ENCODE measurements at regions not wholly inside any gene's neighbourhood (a gene's known extent, or its start where the extent isn't known, plus 50 kb on each side); places are given as distances from the start of the nearest gene placed in this dataset.

- no peak for DNase-seq
- no peak for TF ChIP-seq GATA1 (IDR thresholded peaks at IDR 0.05; ENCODE audit: low read depth, low read length)
- no peak for TF ChIP-seq POLR2A (IDR thresholded peaks at IDR 0.05; ENCODE audit: low read length)
These were observed 677.8 kb upstream of the POU3F2 start for GRCh38 chr6:98156580-98156979.

- no peak for DNase-seq
- no peak for TF ChIP-seq POLR2A (IDR thresholded peaks at IDR 0.05; ENCODE audit: low read length)
- no peak for TF ChIP-seq GATA1 (IDR thresholded peaks at IDR 0.05; ENCODE audit: low read depth, low read length)
These were observed 654.8 kb upstream of the POU3F2 start for GRCh38 chr6:98179606-98180005.

GRCh38 chr6:98200084-98200483, 634.3 kb upstream of the POU3F2 start:
- no peak for DNase-seq
- TF ChIP-seq POLR2A (IDR thresholded peaks at IDR 0.05; ENCODE audit: low read length) (no peak), GATA1 (IDR thresholded peaks at IDR 0.05; ENCODE audit: low read depth, low read length) (no peak)

DNA sequence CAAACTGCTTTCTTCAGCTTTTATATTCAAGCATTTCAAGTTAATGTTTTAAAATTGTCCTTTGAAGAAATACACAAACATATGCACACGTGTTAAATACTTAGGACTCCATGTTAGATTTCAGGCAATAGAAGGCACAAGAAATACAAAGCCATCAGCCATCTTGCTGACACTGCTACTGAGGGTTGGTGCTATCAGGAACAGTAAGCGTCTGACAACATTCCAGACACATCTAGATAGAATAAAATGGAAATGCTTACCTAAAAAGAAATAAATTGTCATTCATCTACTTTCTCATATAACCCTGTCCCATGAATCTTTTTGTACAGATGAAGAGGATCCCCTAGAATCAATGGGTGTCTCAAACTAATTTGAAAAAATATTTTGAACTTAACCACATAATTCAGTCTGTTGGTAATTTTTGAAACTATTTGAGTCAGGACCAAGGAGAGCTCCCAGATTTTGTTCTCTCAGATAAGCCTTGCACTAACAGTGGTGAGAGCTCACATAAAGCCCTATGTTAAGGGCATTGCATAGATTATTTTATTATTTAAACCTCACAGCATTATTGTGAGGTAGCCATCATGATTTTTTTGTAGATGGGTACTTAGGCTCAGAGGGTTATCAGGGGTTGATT, 631.1 kb upstream of the POU3F2 start:
- TF ChIP-seq GATA1 (IDR thresholded peaks at IDR 0.05; ENCODE audit: low read depth, low read length), result no peak
- TF ChIP-seq POLR2A (IDR thresholded peaks at IDR 0.05; ENCODE audit: low read length), result no peak
- peak in 1 of 2 experiments; percentile 2 for DNase-seq

DNA sequence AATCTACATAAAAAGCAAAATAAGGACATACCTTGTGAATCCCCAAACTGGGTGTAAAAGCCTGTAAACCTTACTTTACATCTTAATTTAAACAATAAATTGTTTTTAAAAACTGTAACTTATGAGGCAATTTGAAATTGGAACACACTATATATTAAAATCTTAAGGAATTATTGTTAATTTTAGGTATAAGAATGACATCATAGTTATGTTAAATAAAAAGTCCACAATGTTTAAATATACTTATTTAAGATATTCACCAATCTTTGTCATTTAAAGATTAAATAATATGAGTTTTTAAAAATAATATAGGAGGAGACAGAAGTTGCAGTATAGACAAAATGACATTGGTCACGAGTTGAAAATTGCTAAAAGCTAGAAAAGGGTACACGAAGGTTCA, 621.9 kb upstream of the POU3F2 start:
- TF ChIP-seq GATA1 (IDR thresholded peaks at IDR 0.05; ENCODE audit: low read depth, low read length) (no peak), POLR2A (IDR thresholded peaks at IDR 0.05; ENCODE audit: low read length) (no peak)
- DNase-seq, result no peak

DNA sequence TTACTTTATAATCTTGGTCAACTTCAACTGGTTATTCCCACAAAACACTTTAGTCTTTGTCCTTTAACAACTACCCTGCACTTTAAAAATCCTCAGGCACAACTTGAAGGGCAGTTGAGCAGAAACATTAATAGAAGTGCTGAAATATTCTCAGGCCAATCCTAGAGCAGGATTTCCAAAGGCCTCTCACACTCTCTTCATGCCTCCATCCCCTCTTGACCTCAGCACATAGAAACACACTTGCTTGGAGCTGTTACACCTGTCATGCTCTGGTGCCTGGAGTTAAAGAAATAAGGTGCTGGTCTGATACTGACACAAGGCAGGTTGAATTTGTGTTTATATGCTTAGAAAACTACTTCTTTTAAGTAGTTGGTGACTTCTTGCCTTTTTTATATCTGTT, 618.8 kb upstream of the POU3F2 start:
- TF ChIP-seq POLR2A (IDR thresholded peaks at IDR 0.05; ENCODE audit: low read length), result no peak
- TF ChIP-seq GATA1 (IDR thresholded peaks at IDR 0.05; ENCODE audit: low read depth, low read length), result no peak
- no peak for DNase-seq

DNA sequence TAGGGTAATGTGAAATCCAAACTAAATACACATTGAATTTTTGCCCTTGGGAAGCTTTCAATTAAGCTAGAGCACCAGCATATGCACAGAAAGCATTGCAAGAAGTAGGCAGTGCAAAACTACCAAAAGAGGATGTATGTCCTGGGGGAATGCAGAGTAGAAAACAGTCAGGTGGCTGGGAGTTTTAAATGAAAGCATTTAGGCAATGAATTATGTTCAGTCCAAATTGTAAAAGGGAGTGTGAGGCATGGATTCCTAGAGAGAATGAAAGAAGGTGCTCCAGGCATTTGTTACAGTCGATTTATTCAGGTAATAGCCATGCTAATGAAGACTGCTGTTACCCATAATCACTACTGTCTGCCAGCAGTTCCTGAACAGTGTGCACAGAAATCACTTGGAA, 604.1 kb upstream of the POU3F2 start:
- DNase-seq, result no peak
- TF ChIP-seq POLR2A (IDR thresholded peaks at IDR 0.05; ENCODE audit: low read length), result no peak
- TF ChIP-seq GATA1 (IDR thresholded peaks at IDR 0.05; ENCODE audit: low read depth, low read length), result no peak

- DNase-seq, result no peak
- TF ChIP-seq GATA1 (IDR thresholded peaks at IDR 0.05; ENCODE audit: low read depth, low read length) (no peak), POLR2A (IDR thresholded peaks at IDR 0.05; ENCODE audit: low read length) (no peak)
These were observed 595.3 kb upstream of the POU3F2 start for GRCh38 chr6:98239057-98239456.

DNA sequence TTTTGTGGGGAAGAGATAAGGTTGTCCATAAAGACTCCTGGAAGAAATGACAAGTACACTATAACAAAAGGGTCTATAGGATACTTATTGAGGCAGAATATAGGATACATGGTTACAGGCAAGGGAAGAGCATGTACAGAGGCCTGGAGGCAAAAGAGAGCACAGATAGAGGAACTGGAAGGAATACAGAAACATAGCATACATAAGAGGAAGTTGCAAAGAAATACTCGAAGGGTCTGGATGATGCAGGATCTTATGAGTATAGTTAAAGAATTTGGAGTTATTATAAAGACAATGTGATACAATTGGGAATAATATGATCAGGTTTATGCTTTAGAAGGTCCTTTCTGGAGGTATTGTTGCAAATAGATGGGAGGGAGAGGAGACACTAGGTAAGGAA, 592.7 kb upstream of the POU3F2 start:
- TF ChIP-seq GATA1 (IDR thresholded peaks at IDR 0.05; ENCODE audit: low read depth, low read length), result no peak
- no peak for TF ChIP-seq POLR2A (IDR thresholded peaks at IDR 0.05; ENCODE audit: low read length)
- no peak for DNase-seq

DNA sequence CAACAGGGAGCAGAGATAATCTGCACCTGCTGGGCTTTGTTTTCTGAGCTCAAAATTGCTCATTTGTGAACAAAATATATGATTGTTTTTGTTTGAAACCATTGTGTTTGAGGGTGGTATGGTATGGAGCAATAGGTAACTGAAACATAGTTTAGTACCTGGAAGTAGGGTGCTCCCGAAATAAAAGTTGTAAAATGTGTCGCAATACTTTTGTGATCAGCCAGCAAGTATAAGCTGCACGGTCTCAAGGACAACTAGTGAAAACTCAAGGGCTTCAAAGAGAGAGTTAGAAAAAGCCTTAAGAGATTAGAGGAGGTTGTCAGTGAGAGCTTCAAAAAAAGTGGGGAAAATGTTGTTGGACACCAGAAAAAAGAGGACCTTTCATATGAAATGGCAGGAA, 579.8 kb upstream of the POU3F2 start:
- TF ChIP-seq POLR2A (IDR thresholded peaks at IDR 0.05; ENCODE audit: low read length) (no peak), GATA1 (IDR thresholded peaks at IDR 0.05; ENCODE audit: low read depth, low read length) (no peak)
- DNase-seq, result no peak

- DNase-seq, result no peak
- TF ChIP-seq GATA1 (IDR thresholded peaks at IDR 0.05; ENCODE audit: low read depth, low read length) (no peak), POLR2A (IDR thresholded peaks at IDR 0.05; ENCODE audit: low read length) (no peak)
These were observed 574.0 kb upstream of the POU3F2 start for GRCh38 chr6:98260382-98260781.

- no peak for DNase-seq
- no peak for TF ChIP-seq POLR2A (IDR thresholded peaks at IDR 0.05; ENCODE audit: low read length)
- TF ChIP-seq GATA1 (IDR thresholded peaks at IDR 0.05; ENCODE audit: low read depth, low read length), result no peak
These were observed 562.3 kb upstream of the POU3F2 start for GRCh38 chr6:98272060-98272459.

DNA sequence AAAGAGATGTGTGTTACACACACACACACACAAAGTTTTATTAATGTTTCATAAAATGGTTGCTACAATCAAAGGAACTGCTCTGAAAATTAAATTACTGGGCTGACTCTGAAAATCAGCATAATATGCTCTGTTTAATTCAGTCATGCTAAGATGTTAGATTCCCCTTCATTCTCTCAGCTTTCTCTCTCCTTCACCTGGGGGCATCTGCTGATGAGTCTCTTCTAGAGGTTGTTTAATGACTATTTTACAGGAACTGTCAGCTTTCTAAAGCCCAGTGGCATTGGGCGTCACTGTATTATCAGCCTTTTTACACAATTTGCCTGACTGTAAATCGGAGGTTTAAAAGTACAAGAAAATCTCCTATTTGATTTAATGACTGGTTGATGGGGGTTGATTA, 559.7 kb upstream of the POU3F2 start:
- no peak for TF ChIP-seq GATA1 (IDR thresholded peaks at IDR 0.05; ENCODE audit: low read depth, low read length)
- no peak for TF ChIP-seq POLR2A (IDR thresholded peaks at IDR 0.05; ENCODE audit: low read length)
- no peak for DNase-seq

DNA sequence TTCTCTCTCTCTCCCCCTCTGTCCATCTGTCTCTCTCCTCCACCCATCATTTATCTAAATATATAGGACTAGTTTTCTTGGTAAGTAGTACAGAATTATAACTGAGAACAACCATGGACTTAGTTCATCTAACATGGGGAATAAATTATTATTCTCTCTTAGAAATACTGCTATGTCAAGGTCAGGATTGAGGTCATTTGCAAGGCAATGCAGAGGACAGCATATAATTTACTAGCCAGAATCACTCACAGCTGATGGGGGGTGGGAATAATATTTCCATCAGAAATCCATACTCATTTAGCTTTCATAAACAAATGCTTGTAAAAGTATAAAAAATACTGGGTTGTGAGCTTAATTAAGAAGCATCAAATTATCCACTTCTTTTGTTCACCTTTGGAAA, 553.9 kb upstream of the POU3F2 start:
- no peak for TF ChIP-seq POLR2A (IDR thresholded peaks at IDR 0.05; ENCODE audit: low read length)
- no peak for TF ChIP-seq GATA1 (IDR thresholded peaks at IDR 0.05; ENCODE audit: low read depth, low read length)
- no peak for DNase-seq

- no peak for TF ChIP-seq GATA1 (IDR thresholded peaks at IDR 0.05; ENCODE audit: low read depth, low read length)
These were observed 547.8 kb upstream of the POU3F2 start for GRCh38 chr6:98286620-98287019.

GRCh38 chr6:98287876-98288275, 546.5 kb upstream of the POU3F2 start:
- TF ChIP-seq GATA1 (IDR thresholded peaks at IDR 0.05; ENCODE audit: low read depth, low read length) (no peak), POLR2A (IDR thresholded peaks at IDR 0.05; ENCODE audit: low read length) (no peak)

More at GRCh38 chr6:98286620-98287019, 547.8 kb upstream of the POU3F2 start:
- DNase-seq, result no peak

More at GRCh38 chr6:98287876-98288275, 546.5 kb upstream of the POU3F2 start:
- DNase-seq, result no peak
